ENCODE measurements at regions not wholly inside any gene's neighbourhood (a gene's known extent, or its start where the extent isn't known, plus 50 kb on each side); places are given as distances from the start of the nearest gene placed in this dataset.
"Not testable (repeated sequence)": the region's sequence is repeated elsewhere in the genome, so short reads cannot be mapped to it uniquely, and the experiment has no call there.

GRCh38 chr20:29093958-29094357 lies 2163.5 kb upstream of the DEFB115 start:
- not testable (repeated sequence) for ATAC-seq; H3K36me3 Mint-ChIP-seq; DNase-seq (ENCODE audit: low spot score in 2 of 2); H3K9me3 Mint-ChIP-seq; H3K27ac Mint-ChIP-seq

GRCh38 chr20:29096695-29097094 lies 2160.8 kb upstream of the DEFB115 start:
- not testable (repeated sequence) for H3K36me3 Mint-ChIP-seq; DNase-seq (ENCODE audit: low spot score in 2 of 2); ATAC-seq; H3K9me3 Mint-ChIP-seq; H3K27ac Mint-ChIP-seq

DNA sequence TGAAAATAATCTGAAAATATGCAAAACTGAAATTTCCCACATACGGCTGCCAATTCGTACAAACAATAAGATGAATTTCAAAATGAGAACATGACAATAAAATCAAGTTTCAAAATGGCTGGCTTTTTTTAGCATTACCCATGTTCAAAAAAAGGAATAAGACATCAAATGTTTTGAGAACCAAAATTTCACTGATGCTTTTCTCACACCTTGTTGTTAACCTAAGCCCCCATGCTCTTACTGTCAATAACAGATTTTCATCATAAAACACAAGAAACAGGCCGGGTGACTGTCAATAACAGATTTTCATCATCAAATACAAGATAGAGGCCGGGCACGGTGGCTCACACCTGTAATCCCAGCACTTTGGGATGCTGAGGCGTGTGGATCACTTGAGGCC lies 2149.6 kb upstream of the DEFB115 start:
- not testable (repeated sequence) for ATAC-seq

GRCh38 chr20:29109386-29109785 lies 2148.1 kb upstream of the DEFB115 start:
- ATAC-seq; DNase-seq (ENCODE audit: low spot score in 2 of 2); H3K27ac Mint-ChIP-seq: not testable (repeated sequence)
- H3K9me3 Mint-ChIP-seq, result peaks cover 24 to 32% of the 10 kb centered on the region in 2 donors
- H3K36me3 Mint-ChIP-seq, result peaks cover 0 to 15% of the 10 kb centered on the region in 2 donors

More for the DNA sequence above, 2149.6 kb upstream of the DEFB115 start:
- H3K27ac Mint-ChIP-seq; DNase-seq (ENCODE audit: low spot score in 2 of 2): not testable (repeated sequence)
- Mint-ChIP-seq H3K9me3 (peaks cover 13 to 25% of the 10 kb centered on the region in 2 donors), H3K36me3 (peaks cover 0 to 22% of the 10 kb centered on the region in 2 donors)

GRCh38 chr20:29115097-29115496 lies 2142.4 kb upstream of the DEFB115 start:
- not testable (repeated sequence) for H3K27ac Mint-ChIP-seq; DNase-seq (ENCODE audit: low spot score in 2 of 2); ATAC-seq
- H3K36me3 Mint-ChIP-seq, result peaks cover 6 to 13% of the 10 kb centered on the region in 2 donors
- H3K9me3 Mint-ChIP-seq, result peaks cover 30 to 32% of the 10 kb centered on the region in 2 donors

DNA sequence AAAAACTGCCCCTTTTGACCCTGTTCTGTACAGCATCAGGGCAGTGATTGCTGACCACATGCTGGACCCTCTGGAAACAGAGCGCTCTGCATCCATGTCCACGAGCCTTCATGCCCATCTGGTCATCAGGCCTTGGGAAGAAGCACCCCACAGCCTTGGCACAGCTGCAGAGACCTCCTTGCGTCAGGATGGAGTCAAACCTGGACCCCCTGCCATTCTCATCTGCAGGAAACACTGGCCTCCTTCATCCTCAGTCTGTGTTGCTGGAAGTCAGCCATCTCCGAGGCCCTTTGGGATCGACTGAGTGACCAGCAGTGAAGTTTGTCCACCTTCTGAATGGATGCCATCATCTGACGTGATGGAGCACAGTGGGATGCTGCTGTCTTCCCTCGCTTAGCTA lies 2138.3 kb upstream of the DEFB115 start:
- Mint-ChIP-seq H3K27ac (no peak overlapping the region), H3K9me3 (peaks cover 28 to 33% of the 10 kb centered on the region in 2 donors), H3K36me3 (peaks cover 13 to 14% of the 10 kb centered on the region in 2 donors)
- ATAC-seq, result no peak
- no peak for DNase-seq (ENCODE audit: low spot score in 2 of 2)

GRCh38 chr20:29119684-29120083 lies 2137.8 kb upstream of the DEFB115 start:
- Mint-ChIP-seq H3K36me3 (peaks cover 13 to 14% of the 10 kb centered on the region in 2 donors), H3K9me3 (peaks cover 28 to 33% of the 10 kb centered on the region in 2 donors)
- ATAC-seq; DNase-seq (ENCODE audit: low spot score in 2 of 2); H3K27ac Mint-ChIP-seq: not testable (repeated sequence)

GRCh38 chr20:29120088-29120487 lies 2137.4 kb upstream of the DEFB115 start:
- ATAC-seq; H3K27ac Mint-ChIP-seq; DNase-seq (ENCODE audit: low spot score in 2 of 2): not testable (repeated sequence)
- Mint-ChIP-seq H3K9me3 (peaks cover 28 to 33% of the 10 kb centered on the region in 2 donors), H3K36me3 (peaks cover 13 to 14% of the 10 kb centered on the region in 2 donors)

- not testable (repeated sequence) for DNase-seq (ENCODE audit: low spot score in 2 of 2); H3K27ac Mint-ChIP-seq; ATAC-seq
- Mint-ChIP-seq H3K9me3 (peaks cover 28 to 31% of the 10 kb centered on the region in 2 donors), H3K36me3 (peaks cover 13 to 14% of the 10 kb centered on the region in 2 donors)
These were observed 2136.9 kb upstream of the DEFB115 start for GRCh38 chr20:29120575-29120974.

GRCh38 chr20:29122784-29123183 lies 2134.7 kb upstream of the DEFB115 start:
- Mint-ChIP-seq H3K9me3 (peaks cover 24 to 26% of the 10 kb centered on the region in 2 donors), H3K36me3 (peaks cover 13 to 14% of the 10 kb centered on the region in 2 donors)
- ATAC-seq; DNase-seq (ENCODE audit: low spot score in 2 of 2); H3K27ac Mint-ChIP-seq: not testable (repeated sequence)

- Mint-ChIP-seq H3K27ac (no peak overlapping the region), H3K36me3 (peaks cover 9 to 14% of the 10 kb centered on the region in 2 donors), H3K9me3 (peaks cover 21 to 26% of the 10 kb centered on the region in 2 donors)
- no peak for ATAC-seq
- no peak for DNase-seq (ENCODE audit: low spot score in 2 of 2)
These were observed 2133.6 kb upstream of the DEFB115 start for GRCh38 chr20:29123861-29124260.
